Colonic mucosa (tissue), 4 donors: ENCODE measurements at regions not wholly inside any gene's neighbourhood (a gene's known extent, or its start where the extent isn't known, plus 50 kb on each side); places are given as distances from the start of the nearest gene placed in this dataset.

Experiments
- DNase-seq: peaks from one replicate; pipeline ENCODE4 v3.0.0-alpha.2; 2020
- H3K27ac ChIP-seq: fragments of 200-600 bp; one replicate; pipeline ENCODE4 v1.8.0; 2021
- H3K27me3 ChIP-seq: fragments of 200-600 bp; one replicate; pipeline ENCODE4 v1.8.0; 2021
- H3K36me3 ChIP-seq: fragments of 200-600 bp; one replicate; pipeline ENCODE4 v1.8.0; 2021
- H3K4me1 ChIP-seq: fragments of 200-600 bp; one replicate; pipeline ENCODE4 v1.8.0; 2021; ENCODE audit warnings: mild to moderate bottlenecking
- H3K4me3 ChIP-seq: fragments of 200-600 bp; one replicate; pipeline ENCODE4 v1.8.0; 2021
- H3K9ac ChIP-seq, 2 donors: one replicate each; pipeline ENCODE4 v1.7.0; 2013; ENCODE audit warnings: control low read depth in 2 of 2, low read depth in 2 of 2, low read length in 2 of 2
- H3K9me3 ChIP-seq: fragments of 200-600 bp; one replicate; pipeline ENCODE4 v1.8.0; 2021
- intact Hi-C: fragments of 100-400 bp; cut with DNase I; formaldehyde crosslinking; loops from one replicate; pipeline ENCODE4 v1.14.1; 2022
- TF ChIP-seq, protein P1 (sequence below): fragments of 200-600 bp; IDR thresholded peaks from one replicate; pipeline ENCODE4 v1.8.0; 2022; ENCODE audit warnings: antibody characterized with exemption, mild to moderate bottlenecking
- donor health status: healthy.
- donor health status: DM: no; HTN: no; CAD: no.
- donor health status: DM: no; HTN: no; CAD: no.

DNA sequence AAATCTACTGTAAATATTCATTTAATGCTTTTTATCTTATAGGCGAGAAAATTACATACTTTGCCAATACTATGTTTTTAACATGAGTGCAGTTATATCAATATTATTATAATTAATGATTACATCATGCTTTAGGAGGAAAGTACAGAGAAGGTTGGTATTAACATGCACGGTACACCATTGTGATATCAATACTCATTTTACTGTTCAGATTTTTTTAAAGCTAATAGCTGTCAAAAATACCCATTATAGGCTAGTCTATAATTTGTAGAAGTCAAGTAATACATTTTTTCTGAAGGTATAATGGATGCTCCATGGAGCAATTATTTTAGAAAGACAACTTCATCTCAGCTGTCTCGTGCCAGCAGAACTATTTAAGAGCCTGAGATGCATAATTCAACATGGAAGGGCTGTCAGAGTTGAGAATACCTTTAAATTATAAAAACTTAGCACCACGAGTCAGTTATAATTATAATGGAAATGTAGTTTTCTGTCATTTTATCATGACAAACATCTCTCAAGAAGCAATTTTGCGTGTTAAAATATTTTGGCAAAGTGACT, 1641.7 kb upstream of the ACVR2A start:
- Histone ChIP-seq H3K4me1 (no peaks in the 10 kb centered on the region), H3K27ac (no peak overlapping the region), H3K4me3 (no peak overlapping the region), H3K9ac (no peak overlapping the region), H3K36me3 (no peaks in the 10 kb centered on the region), H3K9me3 (no peaks in the 10 kb centered on the region), H3K27me3 (no peaks in the 10 kb centered on the region)
- intact Hi-C loops: no loop called here
- DNase-seq: no peak
- TF ChIP-seq, protein P1, sequence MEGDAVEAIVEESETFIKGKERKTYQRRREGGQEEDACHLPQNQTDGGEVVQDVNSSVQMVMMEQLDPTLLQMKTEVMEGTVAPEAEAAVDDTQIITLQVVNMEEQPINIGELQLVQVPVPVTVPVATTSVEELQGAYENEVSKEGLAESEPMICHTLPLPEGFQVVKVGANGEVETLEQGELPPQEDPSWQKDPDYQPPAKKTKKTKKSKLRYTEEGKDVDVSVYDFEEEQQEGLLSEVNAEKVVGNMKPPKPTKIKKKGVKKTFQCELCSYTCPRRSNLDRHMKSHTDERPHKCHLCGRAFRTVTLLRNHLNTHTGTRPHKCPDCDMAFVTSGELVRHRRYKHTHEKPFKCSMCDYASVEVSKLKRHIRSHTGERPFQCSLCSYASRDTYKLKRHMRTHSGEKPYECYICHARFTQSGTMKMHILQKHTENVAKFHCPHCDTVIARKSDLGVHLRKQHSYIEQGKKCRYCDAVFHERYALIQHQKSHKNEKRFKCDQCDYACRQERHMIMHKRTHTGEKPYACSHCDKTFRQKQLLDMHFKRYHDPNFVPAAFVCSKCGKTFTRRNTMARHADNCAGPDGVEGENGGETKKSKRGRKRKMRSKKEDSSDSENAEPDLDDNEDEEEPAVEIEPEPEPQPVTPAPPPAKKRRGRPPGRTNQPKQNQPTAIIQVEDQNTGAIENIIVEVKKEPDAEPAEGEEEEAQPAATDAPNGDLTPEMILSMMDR: no peak

DNA sequence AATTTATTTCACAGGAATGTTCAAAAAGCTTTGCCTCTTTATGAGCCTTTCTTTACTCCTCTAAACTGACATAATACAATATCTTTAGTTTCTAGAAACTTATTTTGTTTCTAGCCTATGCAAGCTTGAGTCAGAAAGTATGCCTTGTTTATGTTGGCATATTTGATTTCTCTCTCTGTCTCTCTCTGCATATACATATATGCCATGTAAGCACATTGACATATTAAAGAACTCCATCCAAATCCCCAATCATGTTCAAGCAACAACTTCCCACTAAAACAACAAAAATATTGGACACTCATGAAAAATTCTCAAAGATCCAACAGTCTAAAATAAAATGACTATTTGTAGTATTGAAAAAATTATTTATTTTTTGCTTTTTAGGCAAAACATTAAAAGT, 1651.2 kb upstream of the ACVR2A start:
- TF ChIP-seq, protein P1: no peak
- no peak for DNase-seq
- no peak overlapping the region for H3K4me3 ChIP-seq
- H3K9me3 ChIP-seq: no peaks in the 10 kb centered on the region
- no peak overlapping the region for H3K27ac ChIP-seq
- intact Hi-C loops: no loop called here
- no peaks in the 10 kb centered on the region for H3K4me1 ChIP-seq
- H3K27me3 ChIP-seq: no peaks in the 10 kb centered on the region
- no peak overlapping the region for H3K9ac ChIP-seq
- no peaks in the 10 kb centered on the region for H3K36me3 ChIP-seq

DNA sequence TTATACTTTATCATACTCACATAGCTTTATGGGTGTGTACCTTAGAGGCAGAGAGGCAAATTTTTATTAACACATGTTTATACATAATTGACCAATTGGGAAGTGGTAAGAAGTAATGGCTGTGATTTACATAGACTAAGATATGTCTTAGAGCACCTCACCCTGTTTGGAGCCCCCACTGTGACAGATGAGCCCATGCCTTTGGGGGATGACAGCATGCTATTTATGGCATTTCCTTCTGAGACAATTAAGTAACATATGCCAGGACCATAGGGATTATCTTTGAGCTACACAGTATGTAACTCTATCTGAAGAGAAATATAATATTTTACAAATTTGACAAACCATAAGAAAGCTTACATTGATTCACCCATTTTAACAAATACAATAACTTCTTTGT, 1655.3 kb upstream of the ACVR2A start:
- TF ChIP-seq, protein P1: no peak
- H3K27me3 ChIP-seq: no peaks in the 10 kb centered on the region
- intact Hi-C loops: no loop called here

DNA sequence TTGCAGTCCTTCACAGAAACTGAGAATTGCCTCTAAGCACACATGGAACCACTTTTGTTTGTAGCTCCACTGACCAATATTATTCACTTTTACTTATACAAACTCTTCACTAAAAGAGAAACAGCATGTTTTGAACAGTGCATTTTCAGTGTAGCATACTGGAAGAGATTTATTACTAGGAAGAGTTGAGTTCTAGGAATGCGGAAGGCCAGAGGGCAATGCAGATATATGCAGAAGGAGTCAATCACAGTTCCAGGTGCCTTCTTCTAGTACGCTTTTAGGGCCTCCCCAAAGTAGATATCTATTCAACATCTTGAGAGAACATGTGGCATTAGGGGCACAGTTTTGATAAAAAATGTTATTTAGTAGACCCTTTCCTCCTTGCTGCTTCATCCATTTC, 1654.0 kb upstream of the ZEB2 start:
- Histone ChIP-seq H3K27ac (no peak overlapping the region), H3K4me1 (no peaks in the 10 kb centered on the region), H3K4me3 (no peak overlapping the region), H3K9ac (no peak overlapping the region), H3K27me3 (no peaks in the 10 kb centered on the region), H3K9me3 (no peaks in the 10 kb centered on the region), H3K36me3 (no peaks in the 10 kb centered on the region)
- intact Hi-C loops: no loop called here
- no peak for DNase-seq
- TF ChIP-seq, protein P1: no peak

More for the DNA sequence above, 1655.3 kb upstream of the ACVR2A start:
- Histone ChIP-seq H3K9ac (no peak overlapping the region), H3K9me3 (no peaks in the 10 kb centered on the region), H3K27ac (no peak overlapping the region), H3K36me3 (no peaks in the 10 kb centered on the region), H3K4me1 (no peaks in the 10 kb centered on the region), H3K4me3 (no peak overlapping the region)
- no peak for DNase-seq

DNA sequence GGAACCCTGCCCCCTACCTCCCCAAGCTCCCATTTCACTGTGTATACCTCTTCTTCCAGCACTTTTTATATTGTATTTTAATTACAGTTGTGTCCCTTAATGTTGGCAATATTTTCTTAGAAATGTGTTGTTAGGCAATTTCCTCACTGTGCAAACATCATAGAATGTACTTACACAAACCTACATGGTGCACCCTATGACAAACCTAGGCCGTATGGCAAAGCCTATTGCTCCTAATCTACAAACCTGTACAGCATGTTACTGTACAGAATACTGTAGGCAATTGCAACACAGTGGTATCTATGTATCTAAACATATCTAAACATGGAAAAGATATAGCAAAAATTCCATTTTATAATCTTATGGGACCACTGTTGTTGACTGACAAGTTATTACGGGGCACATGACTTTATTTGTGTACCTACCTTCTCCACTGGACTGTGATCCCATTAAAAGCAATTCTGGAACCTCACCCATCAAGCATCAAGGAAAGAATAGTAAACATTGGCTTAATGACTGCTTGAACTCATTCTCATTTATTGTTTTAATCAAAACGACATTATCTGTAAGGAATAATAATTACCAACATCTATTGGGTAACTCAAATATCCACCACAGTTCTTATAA, 1641.5 kb upstream of the ZEB2 start:
- intact Hi-C loops: no loop called here
- no peak overlapping the region for H3K4me3 ChIP-seq
- TF ChIP-seq, protein P1: no peak
- no peaks in the 10 kb centered on the region for H3K36me3 ChIP-seq
- DNase-seq: no peak
- H3K9ac ChIP-seq: no peak overlapping the region
- no peaks in the 10 kb centered on the region for H3K27me3 ChIP-seq
- no peaks in the 10 kb centered on the region for H3K4me1 ChIP-seq
- no peaks in the 10 kb centered on the region for H3K9me3 ChIP-seq
- H3K27ac ChIP-seq: no peak overlapping the region
